ENCODE measurements at regions not wholly inside any gene's neighbourhood (a gene's known extent, or its start where the extent isn't known, plus 50 kb on each side); places are given as distances from the start of the nearest gene placed in this dataset.

- DNase-seq: no peak
Observed at GRCh38 chr4:89419111-89419695, 111.6 kb upstream of the GPRIN3 start.

- DNase-seq: no peak
Observed at GRCh38 chr4:89416960-89417359, 109.4 kb upstream of the GPRIN3 start.

- no peak for DNase-seq
Observed at GRCh38 chr4:89413518-89413917, 105.9 kb upstream of the GPRIN3 start.

- no peak for DNase-seq
Observed at GRCh38 chr4:89411539-89412309, 104.1 kb upstream of the GPRIN3 start.

GRCh38 chr4:89410687-89411086 lies 103.1 kb upstream of the GPRIN3 start:
- no peak for DNase-seq

GRCh38 chr4:89404530-89404929 lies 96.9 kb upstream of the GPRIN3 start:
- DNase-seq: no peak

- DNase-seq: no peak
Observed at GRCh38 chr4:89403826-89404225, 96.2 kb upstream of the GPRIN3 start.

- no peak for DNase-seq
Observed at GRCh38 chr4:89400287-89401035, 92.9 kb upstream of the GPRIN3 start.

GRCh38 chr4:89398644-89399043 lies 91.0 kb upstream of the GPRIN3 start:
- no peak for DNase-seq

- no peak for DNase-seq
Observed at GRCh38 chr4:89398146-89398545, 90.5 kb upstream of the GPRIN3 start.

GRCh38 chr4:89397441-89397840 lies 89.8 kb upstream of the GPRIN3 start:
- no peak for DNase-seq

GRCh38 chr4:89382439-89382838 lies 74.8 kb upstream of the GPRIN3 start:
- no peak for DNase-seq

- no peak for DNase-seq
Observed at GRCh38 chr4:89380980-89381379, 73.4 kb upstream of the GPRIN3 start.

GRCh38 chr4:89379511-89380044 lies 72.0 kb upstream of the GPRIN3 start:
- DNase-seq: no peak

GRCh38 chr4:89373394-89373793 lies 65.8 kb upstream of the GPRIN3 start:
- no peak for DNase-seq

GRCh38 chr4:89371614-89372013 lies 64.0 kb upstream of the GPRIN3 start:
- DNase-seq: no peak

- peak; percentile 47 for DNase-seq
Observed at GRCh38 chr4:89369581-89369980, 62.0 kb upstream of the GPRIN3 start.

- DNase-seq: peak; percentile 61
Observed at GRCh38 chr4:89368861-89369260, 61.3 kb upstream of the GPRIN3 start.

- no peak for DNase-seq
Observed at GRCh38 chr4:89365776-89366175, 58.2 kb upstream of the GPRIN3 start.

- no peak for DNase-seq
Observed at GRCh38 chr4:89365375-89365774, 57.8 kb upstream of the GPRIN3 start.

GRCh38 chr4:89364541-89364940 lies 56.9 kb upstream of the GPRIN3 start:
- no peak for DNase-seq

- DNase-seq: no peak
Observed at GRCh38 chr4:89363786-89364185, 56.2 kb upstream of the GPRIN3 start.

GRCh38 chr4:89358935-89359638 lies 51.5 kb upstream of the GPRIN3 start:
- DNase-seq: no peak

All from suppressor macrophage treated with lipopolysaccharide for 4 hours (primary cell).